Parathyroid adenoma (tissue), 2 donors: ENCODE measurements at regions not wholly inside any gene's neighbourhood (a gene's known extent, or its start where the extent isn't known, plus 50 kb on each side); places are given as distances from the start of the nearest gene placed in this dataset.

ENCODE experiments used
- H2AFZ ChIP-seq: fragments of 300-600 bp; sonication (generic); one replicate; pipeline ENCODE4 v1.7.0; 2017; ENCODE audit warnings: antibody characterized with exemption, mild to moderate bottlenecking
- H3K27ac ChIP-seq: fragments of 300-600 bp; sonication (generic); one replicate; pipeline ENCODE4 v1.7.0; 2017
- H3K27me3 ChIP-seq: fragments of 300-600 bp; sonication (generic); one replicate; pipeline ENCODE4 v1.7.0; 2017; ENCODE audit warnings: low read length; ENCODE audit not compliant: control insufficient read depth, insufficient read depth
- H3K36me3 ChIP-seq: fragments of 300-600 bp; sonication (generic); one replicate; pipeline ENCODE4 v1.7.0; 2017; ENCODE audit warnings: low read length; ENCODE audit not compliant: control insufficient read depth, insufficient read depth
- H3K4me1 ChIP-seq: fragments of 300-600 bp; sonication (generic); one replicate; pipeline ENCODE4 v1.7.0; 2017; ENCODE audit warnings: control low read depth
- H3K4me2 ChIP-seq: fragments of 300-600 bp; sonication (generic); one replicate; pipeline ENCODE4 v1.7.0; 2017; ENCODE audit warnings: low read length
- H3K4me3 ChIP-seq: fragments of 300-600 bp; sonication (generic); one replicate; pipeline ENCODE4 v1.7.0; 2017; ENCODE audit warnings: low read depth, low read length
- H3K79me2 ChIP-seq: fragments of 300-600 bp; sonication (generic); one replicate; pipeline ENCODE4 v1.7.0; 2017; ENCODE audit warnings: control low read depth
- H3K9ac ChIP-seq: fragments of 300-600 bp; sonication (generic); one replicate; pipeline ENCODE4 v1.7.0; 2017; ENCODE audit warnings: mild to moderate bottlenecking
- H3K9me3 ChIP-seq: fragments of 300-600 bp; sonication (generic); one replicate; pipeline ENCODE4 v1.7.0; 2017; ENCODE audit warnings: low read length; ENCODE audit not compliant: control insufficient read depth
- TF ChIP-seq, protein P1 (sequence below): fragments of 300-600 bp; sonication (generic); IDR thresholded peaks from one replicate; pipeline ENCODE4 v1.7.0; 2017; ENCODE audit warnings: antibody characterized with exemption, mild to moderate bottlenecking
- donor health status: primary hyperparathyroidism.

- TF ChIP-seq, protein P1, sequence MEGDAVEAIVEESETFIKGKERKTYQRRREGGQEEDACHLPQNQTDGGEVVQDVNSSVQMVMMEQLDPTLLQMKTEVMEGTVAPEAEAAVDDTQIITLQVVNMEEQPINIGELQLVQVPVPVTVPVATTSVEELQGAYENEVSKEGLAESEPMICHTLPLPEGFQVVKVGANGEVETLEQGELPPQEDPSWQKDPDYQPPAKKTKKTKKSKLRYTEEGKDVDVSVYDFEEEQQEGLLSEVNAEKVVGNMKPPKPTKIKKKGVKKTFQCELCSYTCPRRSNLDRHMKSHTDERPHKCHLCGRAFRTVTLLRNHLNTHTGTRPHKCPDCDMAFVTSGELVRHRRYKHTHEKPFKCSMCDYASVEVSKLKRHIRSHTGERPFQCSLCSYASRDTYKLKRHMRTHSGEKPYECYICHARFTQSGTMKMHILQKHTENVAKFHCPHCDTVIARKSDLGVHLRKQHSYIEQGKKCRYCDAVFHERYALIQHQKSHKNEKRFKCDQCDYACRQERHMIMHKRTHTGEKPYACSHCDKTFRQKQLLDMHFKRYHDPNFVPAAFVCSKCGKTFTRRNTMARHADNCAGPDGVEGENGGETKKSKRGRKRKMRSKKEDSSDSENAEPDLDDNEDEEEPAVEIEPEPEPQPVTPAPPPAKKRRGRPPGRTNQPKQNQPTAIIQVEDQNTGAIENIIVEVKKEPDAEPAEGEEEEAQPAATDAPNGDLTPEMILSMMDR, result no peak
- Histone ChIP-seq H3K9ac (no peak overlapping the region), H3K27me3 (no peaks in the 10 kb centered on the region), H3K79me2 (no peaks in the 10 kb centered on the region), H3K4me3 (no peak overlapping the region), H3K4me1 (no peaks in the 10 kb centered on the region), H3K27ac (no peak overlapping the region), H2AFZ (no peak overlapping the region), H3K4me2 (no peak overlapping the region), H3K36me3 (no peaks in the 10 kb centered on the region), H3K9me3 (no peaks in the 10 kb centered on the region)
These were observed 413.4 kb upstream of the ADAMTS5 start for GRCh38 chr21:27380303-27380702.

- H2AFZ ChIP-seq, result no peak overlapping the region
- no peaks in the 10 kb centered on the region for H3K36me3 ChIP-seq
- H3K79me2 ChIP-seq, result no peaks in the 10 kb centered on the region
- TF ChIP-seq, protein P1, result no peak
- H3K9ac ChIP-seq, result no peak overlapping the region
- H3K4me2 ChIP-seq, result no peak overlapping the region
- no peaks in the 10 kb centered on the region for H3K27me3 ChIP-seq
- H3K9me3 ChIP-seq, result no peaks in the 10 kb centered on the region
- H3K27ac ChIP-seq, result no peak overlapping the region
- H3K4me3 ChIP-seq, result no peak overlapping the region
- H3K4me1 ChIP-seq, result no peaks in the 10 kb centered on the region
These were observed 412.5 kb upstream of the ADAMTS5 start for GRCh38 chr21:27379354-27379753.

- H3K4me2 ChIP-seq, result no peak overlapping the region
- H3K79me2 ChIP-seq, result no peaks in the 10 kb centered on the region
- H3K4me3 ChIP-seq, result no peak overlapping the region
- no peak overlapping the region for H2AFZ ChIP-seq
- TF ChIP-seq, protein P1, result no peak
- no peaks in the 10 kb centered on the region for H3K36me3 ChIP-seq
- no peaks in the 10 kb centered on the region for H3K9me3 ChIP-seq
- H3K9ac ChIP-seq, result no peak overlapping the region
- no peaks in the 10 kb centered on the region for H3K27me3 ChIP-seq
- H3K4me1 ChIP-seq, result no peaks in the 10 kb centered on the region
- no peak overlapping the region for H3K27ac ChIP-seq
These were observed 405.5 kb upstream of the ADAMTS5 start for GRCh38 chr21:27372381-27372780.

DNA sequence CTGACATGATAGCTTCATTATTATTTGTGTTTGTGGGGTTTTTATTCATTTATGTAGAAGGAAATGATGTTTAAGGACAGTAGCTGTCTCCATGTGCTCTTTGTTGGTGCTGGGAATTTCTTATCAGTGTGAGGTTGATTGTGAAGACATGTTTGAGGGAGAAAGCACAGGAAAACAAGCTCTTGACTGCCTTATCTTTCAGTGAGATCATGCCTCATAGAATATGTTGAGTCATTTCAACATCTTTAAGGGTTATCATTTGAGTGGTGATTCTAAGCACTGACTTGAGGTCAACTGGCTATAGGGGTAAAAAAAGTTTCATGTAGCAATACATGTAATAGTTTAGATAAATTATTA, 405.1 kb upstream of the ADAMTS5 start:
- TF ChIP-seq, protein P1, result no peak

DNA sequence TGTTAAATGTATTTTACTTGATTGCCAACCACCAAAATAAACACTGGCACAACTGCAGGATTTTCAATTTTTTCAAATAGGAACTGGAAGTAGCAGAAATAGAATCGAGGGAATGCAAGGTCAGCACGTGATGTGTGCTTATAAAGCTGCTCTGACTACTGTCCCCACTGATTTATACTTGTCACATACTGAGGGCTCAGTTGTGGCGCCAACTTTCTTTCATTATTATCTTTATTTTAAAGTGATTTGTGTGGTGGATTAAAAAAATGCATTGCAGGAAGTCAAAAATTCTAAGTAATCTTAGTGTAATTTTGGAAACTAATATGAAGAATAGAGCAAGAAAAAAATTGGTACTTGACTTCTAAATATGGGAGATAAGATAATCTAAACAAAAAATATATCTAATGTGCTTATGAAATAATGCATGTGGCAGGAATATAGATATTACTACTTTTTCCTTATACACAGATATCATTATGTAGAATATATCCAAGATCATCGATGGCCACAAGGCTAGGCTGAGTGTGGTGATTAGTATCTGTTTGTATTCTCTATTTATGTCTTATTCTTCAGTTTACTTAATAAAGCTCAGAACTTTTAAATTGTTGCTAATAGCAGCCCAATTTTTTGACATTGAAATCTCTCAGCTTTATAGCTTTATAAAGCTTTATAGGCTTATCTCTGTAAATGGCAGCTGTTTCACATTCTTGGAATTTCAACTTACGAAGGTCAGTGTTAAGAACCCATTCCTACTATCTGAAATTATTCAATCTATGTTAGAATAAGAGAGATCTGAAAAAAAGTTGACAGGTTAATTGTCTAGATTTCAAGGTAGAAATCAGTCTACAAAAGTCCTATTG, 404.5 kb upstream of the ADAMTS5 start:
- no peak overlapping the region for H2AFZ ChIP-seq
- H3K27ac ChIP-seq, result no peak overlapping the region
- no peaks in the 10 kb centered on the region for H3K79me2 ChIP-seq
- TF ChIP-seq, protein P1, result no peak
- H3K27me3 ChIP-seq, result no peaks in the 10 kb centered on the region
- no peaks in the 10 kb centered on the region for H3K36me3 ChIP-seq
- H3K4me1 ChIP-seq, result no peaks in the 10 kb centered on the region
- H3K9ac ChIP-seq, result no peak overlapping the region
- H3K4me2 ChIP-seq, result no peak overlapping the region
- no peak overlapping the region for H3K4me3 ChIP-seq
- no peaks in the 10 kb centered on the region for H3K9me3 ChIP-seq

More for the DNA sequence above, 405.1 kb upstream of the ADAMTS5 start:
- Histone ChIP-seq H3K27me3 (no peaks in the 10 kb centered on the region), H3K4me2 (no peak overlapping the region), H3K9me3 (no peaks in the 10 kb centered on the region), H2AFZ (no peak overlapping the region), H3K36me3 (no peaks in the 10 kb centered on the region), H3K4me3 (no peak overlapping the region), H3K79me2 (no peaks in the 10 kb centered on the region), H3K27ac (no peak overlapping the region), H3K9ac (no peak overlapping the region), H3K4me1 (no peaks in the 10 kb centered on the region)
